GM12872 (cell line): ENCODE measurements at regions not wholly inside any gene's neighbourhood (a gene's known extent, or its start where the extent isn't known, plus 50 kb on each side); places are given as distances from the start of the nearest gene placed in this dataset.

Experiments used
- CTCF ChIP-seq: IDR thresholded peaks from 3 replicates; pipeline ENCODE4 v1.5.1; 2011; ENCODE audit warnings: low read depth, mild to moderate bottlenecking, low read length, moderate library complexity; ENCODE audit not compliant: insufficient read depth

- no peak for TF ChIP-seq CTCF
These were observed 231.8 kb downstream of the DRD1 start for GRCh38 chr5:175211956-175212756.

DNA sequence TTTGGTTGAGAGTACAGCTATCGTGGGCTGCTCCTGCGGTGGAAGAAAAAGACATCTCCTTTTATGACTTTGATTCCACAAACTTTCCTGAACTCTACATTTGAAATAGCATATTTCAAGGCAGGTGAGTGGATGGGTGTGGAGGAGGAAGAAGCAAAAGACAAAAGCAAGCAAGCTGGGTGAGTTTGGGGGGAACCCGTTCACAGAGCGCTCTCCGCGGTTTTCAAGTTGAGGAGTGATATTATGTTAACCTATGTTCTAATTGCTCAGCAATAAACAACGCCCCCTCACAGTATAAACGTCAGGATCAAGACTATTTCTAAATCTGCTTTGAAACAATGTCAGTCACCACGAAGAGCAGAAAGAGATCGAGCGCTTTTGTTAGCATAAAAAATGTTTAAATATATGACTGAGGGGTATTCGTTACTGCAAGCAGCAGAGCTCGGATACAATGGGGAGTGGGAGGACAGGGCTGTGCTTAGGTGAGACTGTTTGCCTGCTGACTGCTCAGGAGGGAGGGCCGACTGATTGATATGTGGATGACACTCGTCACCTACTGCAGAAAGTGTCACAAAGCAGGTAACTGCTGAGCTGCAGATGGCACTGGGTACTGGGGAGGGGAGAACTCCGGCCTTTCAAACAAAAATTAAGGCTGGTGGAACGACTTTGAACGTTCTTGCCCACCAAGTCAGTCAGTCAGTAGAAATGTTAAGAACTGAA is 236.5 kb downstream of the DRD1 start:
- TF ChIP-seq CTCF, result no peak

DNA sequence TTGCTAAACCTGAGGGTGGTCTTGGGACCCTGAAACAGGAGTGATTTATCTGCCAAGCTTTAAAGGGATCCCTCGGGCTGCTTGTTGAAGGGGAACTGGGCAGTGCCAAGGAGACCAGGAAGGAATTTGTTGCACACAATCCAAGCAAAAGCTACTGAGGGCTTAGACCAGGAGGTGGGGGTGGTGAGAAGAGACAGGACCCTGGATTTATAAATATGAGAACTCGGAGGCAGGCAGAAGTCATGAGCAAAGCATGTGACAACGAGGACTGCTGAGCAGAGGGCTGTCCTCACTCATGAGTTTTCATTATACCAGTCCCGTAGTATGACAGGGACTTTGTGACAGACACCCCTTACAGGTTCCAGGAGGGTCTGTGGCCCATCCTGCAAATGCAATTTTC is 237.3 kb downstream of the DRD1 start:
- no peak for TF ChIP-seq CTCF

DNA sequence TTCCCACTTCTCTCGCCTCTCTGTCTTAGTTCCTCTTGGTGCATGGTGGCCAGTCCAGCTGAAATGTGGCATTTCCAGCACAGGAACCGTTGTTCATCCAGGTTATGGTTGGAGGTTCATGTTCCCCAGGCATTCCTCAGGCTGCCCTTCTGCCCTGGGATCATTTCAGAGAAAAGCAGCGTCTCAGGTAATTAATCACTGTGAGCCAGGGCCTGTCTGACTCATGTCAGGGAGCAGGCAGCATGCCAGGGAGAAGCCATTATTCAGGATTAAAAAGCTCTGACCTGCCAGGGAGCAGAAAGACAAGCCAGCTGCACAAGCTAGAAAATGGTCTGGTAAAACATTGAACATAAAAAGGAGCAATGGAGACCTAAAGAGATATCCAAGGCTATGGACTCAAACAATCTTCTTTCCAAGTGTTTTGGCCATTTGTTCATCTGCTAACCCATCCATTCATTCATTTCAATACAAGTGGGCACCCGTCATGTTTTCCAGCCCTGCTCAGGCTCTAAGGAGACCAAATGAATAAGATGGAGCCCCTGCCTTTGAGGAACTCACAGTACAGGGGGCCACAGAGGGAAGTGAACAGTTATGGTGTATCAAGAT is 241.4 kb downstream of the DRD1 start:
- no peak for TF ChIP-seq CTCF

DNA sequence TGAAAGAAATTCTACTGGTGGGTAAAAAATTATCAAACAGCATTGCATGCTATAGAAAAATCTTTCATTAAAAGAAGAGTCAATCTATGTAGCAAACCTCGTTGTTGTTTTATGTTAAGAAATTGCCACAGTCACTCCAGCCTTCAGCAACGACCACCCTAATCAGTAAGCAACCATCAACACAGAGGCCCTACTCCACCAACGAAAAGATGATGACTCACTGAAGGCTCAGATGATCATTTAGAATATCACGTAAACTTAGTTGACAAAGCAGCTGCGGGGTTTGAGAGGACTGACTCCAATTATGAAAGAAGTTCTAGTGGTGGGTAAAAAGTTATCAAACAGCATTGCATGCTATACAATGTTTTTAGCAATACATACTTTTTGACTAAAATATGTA is 242.6 kb downstream of the DRD1 start:
- TF ChIP-seq CTCF, result no peak

- no peak for TF ChIP-seq CTCF
These were observed 248.0 kb downstream of the DRD1 start for GRCh38 chr5:175195698-175196656.

GRCh38 chr5:175181331-175181730 is 262.7 kb downstream of the DRD1 start:
- TF ChIP-seq CTCF, result no peak
